A549 (cell line): ENCODE measurements at regions not wholly inside any gene's neighbourhood (a gene's known extent, or its start where the extent isn't known, plus 50 kb on each side); places are given as distances from the start of the nearest gene placed in this dataset.

Source experiments
- ATAC-seq, 2 experiments: fragments of 200-7000 bp in 1 of 2; fragments of >200 bp in 1 of 2; cut with Nextera tagmentation in 1 of 2; cut with Tn5 transposase in 1 of 2; 3 replicates each; pipeline versions ENCODE4 v1.8.0 to v1.9.1; 2018 to 2020; ENCODE audit warnings: mild to moderate bottlenecking in 1 of 2, moderate library complexity in 1 of 2
- CTCF ChIA-PET: fragments of 300-600 bp; sonication (Branson Sonifier 250); formaldehyde crosslinking; extraction: SDS; loops from one replicate; lab custom pipeline; 2021; ENCODE audit warnings: antibody characterized with exemption, inconsistent platforms; lab: Yijun Ruan, JAX
- POLR2A ChIA-PET: fragments of 350-600 bp; formaldehyde crosslinking; extraction: SDS; loops from one replicate; lab custom pipeline; 2021; ENCODE audit warnings: antibody characterized with exemption, inconsistent platforms; lab: Yijun Ruan, JAX
- DNase-seq, 2 experiments: peaks; one replicate each; pipeline versions ENCODE4 v3.0.0 to v3.0.0-alpha.2; 2011 to 2016; ENCODE audit warnings: low read depth in 1 of 2, low spot score in 1 of 2
- FAIRE-seq: peaks from 2 replicates; lab custom pipeline; 2011; peaks lifted over from hg19 to GRCh38; lab: Jason Lieb, UNC
- H3K27ac ChIP-seq, 2 experiments: fragments of >200 bp; sonication (Bioruptor Twin); formaldehyde crosslinking; 3 replicates each; pipeline ENCODE4 v1.5.1; 2016 to 2017
- H3K4me1 ChIP-seq: fragments of >200 bp; sonication (Bioruptor Twin); formaldehyde crosslinking; 3 replicates; pipeline ENCODE4 v1.6.1; 2016
- H3K4me2 ChIP-seq: fragments of >200 bp; sonication (Bioruptor Twin); formaldehyde crosslinking; 3 replicates; pipeline ENCODE4 v1.6.1; 2016
- H3K4me3 ChIP-seq: fragments of >200 bp; sonication (Bioruptor Twin); formaldehyde crosslinking; 3 replicates; pipeline ENCODE4 v1.5.1; 2016
- H3K9me3 ChIP-seq: fragments of >200 bp; sonication (Bioruptor Twin); formaldehyde crosslinking; 3 replicates; pipeline ENCODE4 v1.6.1; 2016
- BHLHE40 ChIP-seq: IDR thresholded peaks from 2 replicates; pipeline ENCODE4 v1.6.1; 2012; ENCODE audit warnings: low read depth, low read length, inconsistent platforms
- CEBPB ChIP-seq, 2 experiments: fragments of >200 bp in 1 of 2; sonication (Bioruptor Twin) in 1 of 2; formaldehyde crosslinking in 1 of 2; IDR thresholded peaks; 2 replicates each; pipeline ENCODE4 v1.6.1; 2012 to 2016
- CHD2 ChIP-seq: fragments of 150-350 bp; IDR thresholded peaks from 2 replicates; pipeline ENCODE4 v1.6.1; 2014; ENCODE audit warnings: low read length; ENCODE audit not compliant: partially characterized antibody
- ELK1 ChIP-seq: fragments of 150-350 bp; IDR thresholded peaks from 2 replicates; pipeline ENCODE4 v1.6.1; 2014; ENCODE audit warnings: low read depth, mild to moderate bottlenecking, low read length
- FOSB ChIP-seq: fragments of 250-450 bp; sonication (Bioruptor Pico); IDR thresholded peaks from 2 replicates; pipeline ENCODE4 v1.5.0; 2020; ENCODE audit warnings: mild to moderate bottlenecking, moderate library complexity
- FOSL2 ChIP-seq, 2 experiments: fragments of 450-650 bp in 1 of 2; fragments of >200 bp in 1 of 2; sonication (Bioruptor Twin) in 1 of 2; formaldehyde crosslinking; IDR thresholded peaks; 2 replicates each; pipeline versions ENCODE4 v1.5.0 to v1.6.1; 2016 to 2020; ENCODE audit warnings: mild to moderate bottlenecking in 1 of 2, moderate library complexity in 1 of 2
- GATA3 ChIP-seq: IDR thresholded peaks from 2 replicates; pipeline ENCODE4 v1.6.1; 2012; ENCODE audit warnings: borderline replicate concordance
- HOXA7 ChIP-seq: fragments of 250-450 bp; sonication (Bioruptor Pico); IDR thresholded peaks from 2 replicates; pipeline ENCODE4 v1.5.0; 2020; ENCODE audit warnings: mild to moderate bottlenecking, moderate library complexity
- HOXB5 ChIP-seq: fragments of 250-450 bp; sonication (Bioruptor Pico); IDR thresholded peaks from 2 replicates; pipeline ENCODE4 v1.5.0; 2020; ENCODE audit warnings: mild to moderate bottlenecking, moderate library complexity
- JUN ChIP-seq, 2 experiments: fragments of >200 bp; sonication (Bioruptor Twin); formaldehyde crosslinking; IDR thresholded peaks; 2 replicates in 1 of 2; 3 replicates in 1 of 2; pipeline ENCODE4 v1.6.1; 2016 to 2017
- MAZ ChIP-seq: fragments of 150-350 bp; IDR thresholded peaks from 2 replicates; pipeline ENCODE4 v1.6.1; 2014; ENCODE audit warnings: antibody characterized with exemption, low read depth, low read length, borderline replicate concordance
- NPAS2 ChIP-seq: fragments of 250-450 bp; sonication (Bioruptor Pico); IDR thresholded peaks from 2 replicates; pipeline ENCODE4 v1.8.0; 2022; ENCODE audit warnings: mild to moderate bottlenecking, moderate library complexity, borderline replicate concordance
- RARB ChIP-seq: fragments of 250-450 bp; sonication (Bioruptor Pico); IDR thresholded peaks from 2 replicates; pipeline ENCODE4 v1.8.0; 2021; ENCODE audit warnings: mild to moderate bottlenecking, moderate library complexity
- SMC3 ChIP-seq: fragments of >200 bp; sonication (Bioruptor Twin); formaldehyde crosslinking; IDR thresholded peaks from 3 replicates; pipeline ENCODE4 v1.6.1; 2018; ENCODE audit warnings: inconsistent platforms
- TP53 ChIP-seq: fragments of 250-450 bp; sonication (Bioruptor Pico); IDR thresholded peaks from 2 replicates; pipeline ENCODE4 v1.5.0; 2021; ENCODE audit warnings: mild to moderate bottlenecking, moderate library complexity
- ZNF302 ChIP-seq: fragments of 250-450 bp; sonication (Bioruptor Pico); IDR thresholded peaks from 2 replicates; pipeline ENCODE4 v1.9.0; 2021; ENCODE audit warnings: inconsistent platforms, mild to moderate bottlenecking, moderate library complexity
- WGBS: methylation state at CpG from one replicate; pipeline ENCODE4 v1.1.6; 2017; ENCODE audit errors: missing lambda C conversion rate; 5-methylcytosine and 5-hydroxymethylcytosine counted together
- TF ChIP-seq, protein P1 (sequence below): fragments of 450-650 bp; IDR thresholded peaks from 2 replicates; pipeline ENCODE4 v1.6.1; 2014; ENCODE audit warnings: antibody characterized with exemption
- TF ChIP-seq, protein P2 (sequence below): fragments of >200 bp; sonication (Bioruptor Twin); formaldehyde crosslinking; IDR thresholded peaks from 3 replicates; pipeline ENCODE4 v1.6.1; 2016

DNA sequence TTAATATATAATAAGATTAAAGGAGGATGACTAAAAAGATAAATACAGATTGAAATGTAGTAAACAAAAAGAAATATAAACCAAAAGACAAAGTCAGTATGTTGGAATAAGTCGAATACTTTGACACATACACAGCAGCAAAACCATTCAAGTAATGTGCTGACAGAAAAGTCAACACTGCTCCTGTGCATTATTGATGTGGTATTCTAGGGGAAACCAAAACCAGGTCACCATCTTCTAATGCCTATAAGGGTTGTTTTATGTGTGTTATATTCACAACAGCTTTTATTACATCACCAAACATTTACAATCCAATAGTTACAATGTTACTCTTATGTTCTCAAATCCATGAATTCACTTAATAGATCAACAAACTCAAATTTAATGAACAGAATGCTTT, 111.8 kb upstream of the DKK2 start:
- CTCF ChIA-PET = interaction anchor here (1.2 kb wide), 1 partner anchor 25 kb away, joined by 3 read pairs; no protein-coding TSS in a partner anchor
- TF ChIP-seq, protein P1, sequence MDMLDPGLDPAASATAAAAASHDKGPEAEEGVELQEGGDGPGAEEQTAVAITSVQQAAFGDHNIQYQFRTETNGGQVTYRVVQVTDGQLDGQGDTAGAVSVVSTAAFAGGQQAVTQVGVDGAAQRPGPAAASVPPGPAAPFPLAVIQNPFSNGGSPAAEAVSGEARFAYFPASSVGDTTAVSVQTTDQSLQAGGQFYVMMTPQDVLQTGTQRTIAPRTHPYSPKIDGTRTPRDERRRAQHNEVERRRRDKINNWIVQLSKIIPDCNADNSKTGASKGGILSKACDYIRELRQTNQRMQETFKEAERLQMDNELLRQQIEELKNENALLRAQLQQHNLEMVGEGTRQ = no peak
- TF ChIP-seq BHLHE40 = no peak
- TF ChIP-seq GATA3 = no peak
- TF ChIP-seq NPAS2 (CRISPR knock-in tag) = no peak
- TF ChIP-seq HOXA7 (CRISPR knock-in tag) = no peak
- TF ChIP-seq SMC3 = no peak
- no peak for TF ChIP-seq MAZ
- TF ChIP-seq ZNF302 (CRISPR knock-in tag) = no peak
- H3K9me3 ChIP-seq = no peaks in the 10 kb centered on the region
- no peak overlapping the region for H3K4me3 ChIP-seq
- no peak overlapping the region for H3K27ac ChIP-seq
- FAIRE-seq = no peak
- DNase-seq = no peak
- POLR2A ChIA-PET = no interaction called here
- no peaks in the 10 kb centered on the region for H3K4me1 ChIP-seq
- H3K4me2 ChIP-seq = no peak overlapping the region
- 0% methylated on average over 1 of the region's 1 CpG for WGBS
- ATAC-seq = no peak

DNA sequence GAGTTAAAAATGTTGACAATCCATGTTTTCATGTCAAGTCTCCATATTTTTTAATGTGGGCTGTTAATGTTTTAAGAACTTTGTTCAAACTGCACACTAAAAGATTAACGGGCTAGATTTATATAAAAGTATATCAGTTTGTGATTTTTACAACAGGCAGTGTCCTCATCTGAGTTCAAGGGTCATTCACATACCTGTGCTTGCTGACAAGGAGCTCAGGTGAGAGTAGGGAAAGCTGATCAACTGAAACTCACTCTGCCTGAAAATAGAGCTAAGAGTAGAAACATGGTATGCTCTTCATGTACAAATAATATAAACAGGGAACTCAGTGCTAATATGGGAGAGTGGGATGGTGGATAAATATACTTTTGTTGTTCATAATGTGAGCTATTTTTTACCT, 102.3 kb upstream of the DKK2 start:
- H3K4me3 ChIP-seq = no peak overlapping the region
- FAIRE-seq (no peak), ATAC-seq (no peak), DNase-seq (no peak)
- ChIA-PET POLR2A (no interaction called here), CTCF (no interaction called here)
- WGBS = 0% methylated on average over 1 of the region's 1 CpG
- TF ChIP-seq TP53 (CRISPR knock-in tag) = no peak
- no peak for TF ChIP-seq ELK1
- no peaks in the 10 kb centered on the region for H3K4me1 ChIP-seq
- H3K27ac ChIP-seq = no peak overlapping the region
- H3K4me2 ChIP-seq = no peak overlapping the region
- no peaks in the 10 kb centered on the region for H3K9me3 ChIP-seq

- Histone ChIP-seq H3K4me1 (no peaks in the 10 kb centered on the region), H3K27ac (no peak overlapping the region), H3K9me3 (no peaks in the 10 kb centered on the region), H3K4me3 (no peak overlapping the region), H3K4me2 (no peak overlapping the region)
- WGBS = 37% methylated on average over 4 of the region's 4 CpGs
- no peak for ATAC-seq
- no peak for DNase-seq
- POLR2A ChIA-PET = no interaction called here
- no peak for TF ChIP-seq RARB (CRISPR knock-in tag)
- no peak for TF ChIP-seq CEBPB (IDR thresholded peaks at IDR 0.05)
- no peak for TF ChIP-seq CHD2
- CTCF ChIA-PET = no interaction called here
- FAIRE-seq = no peak
Observed at GRCh38 chr4:107133965-107134653, 98.0 kb upstream of the DKK2 start.

- no peak overlapping the region for H3K27ac ChIP-seq
- H3K9me3 ChIP-seq = no peaks in the 10 kb centered on the region
- ChIA-PET POLR2A (no interaction called here), CTCF (no interaction called here)
- no peak for DNase-seq
- 0% methylated on average over 1 of the region's 1 CpG for WGBS
- no peak for ATAC-seq
- no peak overlapping the region for H3K4me2 ChIP-seq
- H3K4me1 ChIP-seq = no peaks in the 10 kb centered on the region
- no peak overlapping the region for H3K4me3 ChIP-seq
- FAIRE-seq = no peak
- TF ChIP-seq HOXA7 (CRISPR knock-in tag) = no peak
- no peak for TF ChIP-seq JUN (IDR thresholded peaks at IDR 0.05)
- no peak for TF ChIP-seq HOXB5
- TF ChIP-seq, protein P2, sequence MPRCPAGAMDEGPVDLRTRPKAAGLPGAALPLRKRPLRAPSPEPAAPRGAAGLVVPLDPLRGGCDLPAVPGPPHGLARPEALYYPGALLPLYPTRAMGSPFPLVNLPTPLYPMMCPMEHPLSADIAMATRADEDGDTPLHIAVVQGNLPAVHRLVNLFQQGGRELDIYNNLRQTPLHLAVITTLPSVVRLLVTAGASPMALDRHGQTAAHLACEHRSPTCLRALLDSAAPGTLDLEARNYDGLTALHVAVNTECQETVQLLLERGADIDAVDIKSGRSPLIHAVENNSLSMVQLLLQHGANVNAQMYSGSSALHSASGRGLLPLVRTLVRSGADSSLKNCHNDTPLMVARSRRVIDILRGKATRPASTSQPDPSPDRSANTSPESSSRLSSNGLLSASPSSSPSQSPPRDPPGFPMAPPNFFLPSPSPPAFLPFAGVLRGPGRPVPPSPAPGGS = no peak
- TF ChIP-seq FOSB (CRISPR knock-in tag) = no peak
- no peak for TF ChIP-seq CEBPB (IDR thresholded peaks at IDR 0.05)
- TF ChIP-seq FOSL2 (IDR thresholded peaks at IDR 0.05) = no peak
- no peak for TF ChIP-seq FOSL2 (CRISPR knock-in tag; IDR thresholded peaks at IDR 0.05)
- no peak for TF ChIP-seq SMC3
- TF ChIP-seq, all 56 proteins: peak for 0
Observed at GRCh38 chr4:107131295-107131694, 95.2 kb upstream of the DKK2 start.
